GM19023 (cell line): ENCODE measurements at regions not wholly inside any gene's neighbourhood (a gene's known extent, or its start where the extent isn't known, plus 50 kb on each side); places are given as distances from the start of the nearest gene placed in this dataset.
"Not testable (repeated sequence)": the region's sequence is repeated elsewhere in the genome, so short reads cannot be mapped to it uniquely, and the experiment has no call there.

Experiments used
- ATAC-seq: cut with Tn5 transposase; IDR thresholded peaks from one replicate; pipeline ENCODE4 v1.9.1; 2021; ENCODE audit warnings: mild to moderate bottlenecking, moderate library complexity; ENCODE audit not compliant: unreplicated experiment

DNA sequence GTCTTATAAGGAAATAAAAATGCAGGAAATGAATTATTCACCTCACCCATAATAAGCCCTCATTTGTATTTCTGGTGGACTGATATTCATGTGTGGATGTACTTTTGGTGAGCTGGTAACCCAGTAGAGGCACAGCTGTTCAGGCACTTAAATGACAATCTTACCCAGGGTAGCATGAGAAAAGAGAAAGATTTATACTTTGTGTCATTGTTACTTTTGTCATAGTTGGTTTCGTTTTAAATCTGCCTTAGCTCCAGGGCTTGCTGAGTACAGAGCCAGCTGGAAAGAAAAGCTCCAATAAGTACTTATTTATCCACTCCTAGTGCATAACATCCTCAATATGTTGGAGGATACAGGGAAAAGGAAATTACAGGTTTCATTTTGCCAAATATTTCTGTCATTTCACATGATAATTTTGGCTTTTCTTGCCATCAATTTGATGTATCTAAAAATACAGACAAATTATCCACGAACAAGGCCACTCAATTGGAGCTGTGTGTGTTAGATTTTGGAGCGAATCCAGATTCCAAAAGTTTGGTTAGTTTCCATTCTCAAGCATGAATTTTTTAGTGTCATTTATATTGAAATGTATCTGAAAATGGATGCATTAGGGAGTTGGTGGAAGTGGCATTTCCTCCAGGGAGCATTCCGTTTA, 1276.1 kb upstream of the FAM98A start:
- no peak for ATAC-seq

DNA sequence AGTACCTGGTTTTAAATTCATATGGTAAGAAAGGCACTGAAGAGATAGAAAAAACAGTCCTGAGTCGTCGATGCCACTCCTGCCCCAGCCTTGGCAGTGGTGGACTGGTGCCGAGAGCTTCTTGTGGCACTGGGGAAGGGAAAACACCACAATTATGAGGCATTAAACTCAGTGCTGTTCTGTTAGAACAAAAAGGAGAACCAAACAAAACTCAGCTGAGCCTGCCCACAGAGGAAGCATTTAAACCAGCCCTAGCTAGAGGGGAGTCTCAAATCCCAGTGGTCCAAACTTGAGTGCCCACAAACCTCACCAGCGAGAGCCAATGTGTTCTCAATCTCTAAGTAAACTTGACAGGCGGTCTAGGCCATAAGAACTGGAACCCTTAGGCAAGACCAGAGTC, 1254.5 kb upstream of the FAM98A start:
- no peak for ATAC-seq

DNA sequence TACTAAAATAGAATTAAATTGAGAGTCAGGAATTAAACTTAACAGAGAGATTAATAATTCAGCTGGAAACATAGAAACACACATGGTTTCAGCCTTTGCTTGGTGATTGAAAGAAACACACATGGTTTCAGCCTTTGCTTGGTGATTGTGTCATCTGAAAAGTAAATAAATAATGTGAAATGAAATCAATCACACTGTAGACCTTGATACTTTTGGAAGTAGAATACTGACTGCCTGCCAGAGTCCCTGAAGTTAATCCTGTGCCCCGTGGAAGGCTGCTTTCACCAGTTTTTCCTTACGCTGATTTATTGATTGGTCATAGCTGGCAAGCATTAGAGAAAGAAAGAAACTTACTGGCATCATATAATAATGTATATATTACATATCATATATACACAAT, 1252.7 kb upstream of the FAM98A start:
- no peak for ATAC-seq

DNA sequence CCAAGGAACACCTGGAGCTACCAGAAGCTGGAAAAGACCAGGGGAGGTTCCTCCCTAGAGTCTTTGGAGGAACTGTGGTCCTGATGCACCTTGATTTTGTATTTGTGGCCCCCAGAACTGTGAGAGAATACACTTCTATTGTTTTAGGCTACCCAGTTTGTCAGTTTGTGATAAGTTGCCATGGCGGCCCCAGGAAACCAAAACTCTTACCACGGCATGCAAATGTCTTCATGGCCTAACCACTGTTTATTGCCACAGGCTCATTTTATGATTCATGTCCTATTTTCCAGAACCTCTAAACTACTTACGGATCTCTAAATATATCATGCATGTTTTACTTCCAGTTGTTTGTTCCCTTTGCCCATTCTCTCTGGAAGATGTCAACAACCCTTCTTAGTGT, 1250.7 kb upstream of the FAM98A start:
- ATAC-seq: no peak

DNA sequence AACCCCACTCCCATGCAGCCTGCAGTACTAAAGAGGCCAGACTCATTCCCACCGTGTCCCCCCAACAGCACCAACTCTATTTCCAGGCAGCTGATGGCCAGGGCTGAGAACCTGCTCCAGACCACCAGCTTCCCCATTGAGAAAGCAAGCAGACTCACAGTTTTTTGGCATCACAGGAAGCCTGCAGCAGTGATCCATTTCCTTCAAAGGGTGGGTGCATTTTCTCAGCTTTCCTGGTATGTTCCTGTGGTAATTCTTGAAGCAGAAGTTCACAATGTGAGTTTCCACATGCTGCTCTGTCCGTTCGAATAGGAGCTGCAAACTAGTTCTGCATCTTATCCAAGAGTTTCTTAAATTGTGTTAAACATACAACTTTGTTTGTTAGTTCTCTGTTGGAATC, 1249.6 kb upstream of the FAM98A start:
- no peak for ATAC-seq

DNA sequence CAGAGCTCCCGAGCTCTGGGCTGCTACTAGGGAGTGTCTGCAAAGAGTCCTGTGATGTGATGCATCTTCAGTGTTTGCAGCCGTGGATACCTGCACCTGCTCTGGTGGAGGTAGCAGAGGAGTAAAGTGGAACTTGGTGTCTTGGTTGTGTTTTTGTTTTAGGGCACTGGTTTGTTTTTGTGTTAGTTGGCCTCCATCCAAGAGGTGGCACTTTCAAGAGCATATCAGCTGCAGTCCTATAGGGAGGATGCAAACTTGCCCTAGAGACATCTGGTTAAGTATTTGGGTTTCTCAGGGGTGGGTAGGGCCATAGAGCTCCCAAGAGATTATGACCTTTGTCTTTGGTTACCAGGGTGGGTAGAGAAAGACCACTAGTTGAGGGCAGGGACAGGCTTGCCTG, 1249.0 kb upstream of the FAM98A start:
- ATAC-seq: no peak

DNA sequence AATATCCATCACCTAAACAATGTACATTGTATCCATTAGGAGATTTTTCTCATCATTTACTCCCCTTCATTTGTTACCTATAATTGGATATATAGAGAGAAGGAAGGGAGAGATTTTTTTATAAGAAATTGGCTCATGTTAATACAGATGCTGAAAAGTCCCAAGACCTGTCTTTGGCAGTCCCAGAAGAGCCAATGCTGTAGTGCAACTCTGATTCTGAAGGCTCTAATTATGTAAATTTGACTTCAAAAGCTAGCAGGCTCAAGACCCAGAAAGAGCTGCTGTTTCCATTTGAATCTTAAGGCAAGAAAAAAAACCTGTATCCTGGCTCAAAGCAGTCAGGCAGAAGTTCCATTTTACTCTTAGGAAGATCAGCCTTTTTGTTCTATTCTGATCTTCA, 1245.5 kb upstream of the FAM98A start:
- ATAC-seq: no peak

DNA sequence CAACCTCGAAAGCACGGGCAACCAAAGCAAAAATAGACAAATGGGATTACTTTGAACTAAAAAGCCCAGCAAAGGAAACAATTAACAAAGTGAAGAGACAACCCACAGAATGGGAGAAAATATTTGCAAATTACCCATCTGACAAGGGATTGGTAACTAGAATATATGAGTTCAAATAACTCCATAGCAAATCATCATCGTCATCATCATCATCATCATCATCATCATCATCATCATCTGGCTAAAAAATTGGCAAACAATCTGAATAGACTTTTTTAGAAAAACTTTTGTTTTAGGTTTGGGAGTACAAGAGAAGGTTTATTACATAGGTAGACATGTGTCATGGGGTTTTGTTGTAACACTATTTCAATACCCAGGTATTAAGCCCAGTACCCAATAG, 1239.3 kb upstream of the FAM98A start:
- no peak for ATAC-seq

DNA sequence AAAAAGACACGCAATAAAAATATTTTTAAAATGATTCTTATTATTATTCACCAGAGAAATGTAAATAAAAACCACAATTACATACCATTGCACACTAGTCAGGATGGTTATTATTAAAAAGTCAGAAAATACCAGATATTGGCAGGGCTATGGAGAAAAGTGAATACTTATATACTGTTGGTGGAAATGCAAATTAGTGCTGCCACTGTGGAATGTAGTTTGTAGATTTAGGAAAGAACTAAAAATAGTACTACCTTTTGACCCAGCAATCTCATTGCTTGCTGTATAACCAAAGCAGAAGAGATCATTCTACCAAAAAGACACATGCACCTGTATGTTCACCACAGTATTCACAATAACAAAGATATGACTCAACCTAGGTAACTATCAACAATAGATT, 1237.3 kb upstream of the FAM98A start:
- no peak for ATAC-seq

DNA sequence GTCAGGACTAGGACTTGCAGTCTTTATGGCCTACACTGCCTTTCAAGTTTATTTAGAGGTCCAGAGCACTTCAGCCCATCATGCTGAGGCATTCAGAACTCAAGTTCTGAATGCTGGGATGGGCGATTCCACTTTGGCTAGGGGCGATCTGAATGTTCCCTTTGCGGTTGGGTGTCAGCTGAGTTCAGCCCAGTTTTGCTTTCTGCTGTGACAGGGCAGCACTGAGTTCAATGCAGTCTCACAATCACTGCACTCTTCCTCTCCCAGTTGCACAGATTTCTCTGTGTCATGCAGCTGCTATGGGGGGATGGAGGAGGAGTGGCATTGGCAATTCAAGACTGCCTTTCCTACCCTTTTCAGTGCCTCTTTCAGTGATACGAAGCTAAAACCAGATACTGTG, 1232.0 kb upstream of the FAM98A start:
- ATAC-seq: no peak

DNA sequence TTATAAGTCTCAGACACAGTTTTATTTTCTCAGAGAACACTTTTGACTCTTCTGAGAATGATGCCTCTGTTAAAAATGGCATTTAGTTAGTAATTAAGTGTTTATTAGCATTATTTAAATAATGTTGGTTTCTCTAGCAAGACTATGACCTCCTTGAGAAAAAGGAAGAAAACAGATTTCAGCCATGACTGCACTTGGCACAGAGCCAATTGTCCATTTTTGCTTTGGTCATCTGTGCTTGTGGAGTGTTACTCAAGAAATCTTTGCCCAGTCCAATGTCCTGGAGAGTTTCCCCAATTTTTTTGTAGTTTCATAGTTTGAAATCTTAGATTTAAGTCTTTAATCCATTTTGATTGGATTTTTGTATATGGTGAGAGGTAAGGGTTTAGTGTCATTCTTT, 1229.4 kb upstream of the FAM98A start:
- no peak for ATAC-seq

DNA sequence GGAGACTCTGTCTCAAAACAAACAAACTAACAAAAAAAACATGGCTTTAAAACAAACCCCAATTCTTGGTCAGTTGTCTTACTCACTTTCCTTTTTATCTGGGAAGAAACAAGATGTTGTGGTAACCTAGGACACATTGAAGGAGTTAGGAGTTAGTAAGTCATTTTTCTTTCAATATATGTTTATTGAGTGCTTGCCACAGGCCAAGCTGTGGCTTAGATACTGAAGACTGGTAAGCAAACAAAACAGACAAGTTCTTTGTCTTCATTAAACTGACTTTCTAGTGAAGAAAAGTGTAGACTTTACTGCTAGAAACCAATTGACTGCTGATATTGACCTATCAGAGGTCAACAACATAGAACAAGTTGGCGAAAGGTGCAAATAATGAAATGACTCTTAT, 1228.3 kb upstream of the FAM98A start:
- ATAC-seq: no peak

DNA sequence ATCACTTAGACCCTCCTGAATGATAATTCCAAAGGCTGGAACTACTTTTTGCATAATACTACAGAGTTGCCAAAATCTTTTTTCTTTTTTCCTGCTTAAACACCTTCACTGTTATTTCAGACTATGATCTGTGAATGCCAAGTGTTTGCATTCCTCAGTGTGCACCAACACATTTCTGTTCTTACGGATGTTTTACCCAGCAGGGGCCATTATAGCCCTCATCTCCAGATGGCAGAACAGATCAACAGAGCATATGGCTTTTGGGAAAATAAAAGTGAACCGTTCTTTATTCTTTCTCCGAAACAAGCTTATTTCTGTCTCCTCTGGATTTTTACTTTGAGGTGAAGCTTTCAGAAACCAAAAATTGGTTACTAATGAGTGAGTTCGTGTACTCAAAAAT, 1226.6 kb upstream of the FAM98A start:
- ATAC-seq: no peak

DNA sequence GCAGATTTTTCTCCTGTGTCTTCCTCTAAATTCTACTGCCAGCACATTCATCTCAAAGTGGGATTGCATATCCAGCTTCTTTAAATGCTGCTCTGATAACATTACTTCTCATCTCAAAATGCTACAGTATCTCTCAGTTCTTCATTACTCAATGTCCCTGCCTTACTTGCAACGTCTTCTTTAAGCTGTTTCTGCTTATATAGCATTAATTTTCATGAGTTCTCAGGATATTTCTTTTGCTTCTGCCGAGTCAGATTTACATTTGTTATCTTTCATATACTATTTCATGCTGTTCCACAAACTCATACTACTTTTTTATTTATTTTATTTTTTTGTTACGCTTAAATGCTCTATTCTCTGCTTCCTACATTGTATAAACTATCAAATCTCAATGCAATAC, 1223.5 kb upstream of the FAM98A start:
- no peak for ATAC-seq

DNA sequence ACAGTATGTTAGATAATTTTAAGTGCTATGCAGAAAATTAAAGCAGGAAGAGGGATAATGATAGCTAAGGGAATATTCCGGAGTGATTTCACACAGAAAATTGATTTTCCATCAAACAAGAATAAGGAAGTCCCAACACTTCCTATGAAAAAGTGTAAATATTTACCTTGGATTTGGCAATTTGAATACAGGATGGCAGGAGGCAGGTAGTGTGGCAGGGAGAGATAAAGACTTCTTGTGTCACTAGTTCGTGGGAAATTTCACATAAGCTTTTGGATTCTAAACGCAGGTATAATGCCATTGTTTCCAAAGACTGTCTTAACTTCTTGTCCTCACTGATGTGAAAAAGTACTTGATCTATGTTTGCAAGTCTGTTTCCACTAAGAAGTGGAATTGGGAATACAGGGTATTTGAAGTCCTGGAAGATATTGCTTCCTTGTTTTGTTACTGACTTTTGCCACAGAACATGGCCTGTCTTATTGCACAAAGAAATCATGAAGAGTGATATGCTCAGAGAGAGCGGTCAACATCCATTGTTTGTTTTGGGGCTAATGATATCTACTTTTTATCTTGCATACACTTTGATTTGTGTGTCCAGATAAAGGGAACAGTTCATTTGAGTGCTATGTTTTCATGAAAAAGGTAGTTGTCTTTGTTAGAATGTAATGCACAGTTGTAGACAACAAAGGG, 1216.1 kb upstream of the FAM98A start:
- ATAC-seq: no peak

DNA sequence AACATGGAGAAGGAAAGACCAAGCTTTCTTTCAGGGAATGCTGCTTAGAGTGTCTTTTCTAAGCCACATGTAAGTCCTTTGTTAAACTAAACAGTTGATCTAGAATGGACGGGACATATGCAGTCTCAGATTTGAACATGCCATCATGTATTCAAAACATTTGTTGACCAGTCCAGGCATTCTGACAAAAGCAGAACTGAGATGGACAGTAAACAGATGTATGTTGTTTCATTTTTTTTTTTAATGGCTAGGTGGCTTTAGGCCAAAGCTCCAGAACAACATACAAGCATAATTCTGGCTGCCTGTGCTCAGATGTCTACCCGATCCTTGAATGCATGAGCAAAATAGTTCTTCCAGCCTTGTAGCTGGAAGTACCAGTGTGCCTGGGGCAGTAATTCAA, 1211.4 kb upstream of the FAM98A start:
- no peak for ATAC-seq

DNA sequence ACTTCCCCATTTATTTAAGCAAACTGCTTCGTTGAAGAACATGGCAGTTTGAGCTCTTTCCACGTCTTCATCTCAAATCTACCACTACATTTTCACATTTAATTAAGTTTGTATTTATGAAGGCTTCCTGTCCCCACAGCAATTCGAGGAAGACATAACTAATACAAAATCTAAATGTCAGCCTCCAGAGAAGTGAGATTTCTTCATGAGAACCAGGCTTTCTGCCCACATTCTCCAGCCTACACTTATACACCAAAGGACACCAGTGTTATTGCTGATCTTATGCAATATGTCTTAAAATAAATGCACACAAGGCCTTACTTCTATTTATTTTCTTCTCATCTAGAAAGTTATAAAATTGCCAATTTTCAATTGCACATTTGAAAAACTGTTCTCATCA, 1209.3 kb upstream of the FAM98A start:
- no peak for ATAC-seq

DNA sequence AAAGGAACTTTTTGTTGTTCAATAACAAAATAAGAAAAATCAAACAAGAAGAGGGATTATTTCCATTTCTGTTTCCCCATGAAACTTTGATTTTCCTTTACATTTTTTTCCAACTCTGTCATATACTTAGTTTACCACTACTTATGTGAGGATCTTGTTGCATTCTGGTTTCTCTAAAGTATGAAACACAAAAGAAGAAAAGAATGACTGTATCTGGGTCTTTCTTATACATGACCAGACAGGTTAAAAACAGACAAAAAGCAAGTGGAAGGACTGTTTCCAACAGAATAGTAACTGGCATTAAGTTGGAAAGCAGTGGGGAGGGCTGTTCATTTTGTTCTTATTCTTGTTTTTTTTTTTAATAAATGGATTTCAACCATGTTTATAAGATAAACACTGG, 1207.8 kb upstream of the FAM98A start:
- no peak for ATAC-seq

DNA sequence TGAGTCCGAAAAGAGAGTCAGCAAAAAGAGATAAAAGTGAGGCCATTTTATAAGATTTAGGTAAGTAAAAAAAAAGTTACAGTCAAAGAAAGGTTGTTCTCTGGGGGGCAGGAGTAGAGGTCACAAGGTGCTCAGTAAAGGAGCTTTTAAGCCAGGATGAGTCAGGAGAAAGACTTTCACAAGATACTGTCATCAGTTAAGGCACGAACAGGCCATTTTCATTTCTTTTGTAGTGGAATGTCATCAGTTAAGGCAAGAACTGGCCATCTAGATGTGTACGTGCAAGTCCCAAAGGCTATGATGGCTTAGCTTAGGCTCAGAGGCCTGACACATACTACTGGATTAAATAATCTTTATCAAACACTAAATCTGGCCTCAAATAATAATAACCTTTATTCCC, 1207.3 kb upstream of the FAM98A start:
- no peak for ATAC-seq

DNA sequence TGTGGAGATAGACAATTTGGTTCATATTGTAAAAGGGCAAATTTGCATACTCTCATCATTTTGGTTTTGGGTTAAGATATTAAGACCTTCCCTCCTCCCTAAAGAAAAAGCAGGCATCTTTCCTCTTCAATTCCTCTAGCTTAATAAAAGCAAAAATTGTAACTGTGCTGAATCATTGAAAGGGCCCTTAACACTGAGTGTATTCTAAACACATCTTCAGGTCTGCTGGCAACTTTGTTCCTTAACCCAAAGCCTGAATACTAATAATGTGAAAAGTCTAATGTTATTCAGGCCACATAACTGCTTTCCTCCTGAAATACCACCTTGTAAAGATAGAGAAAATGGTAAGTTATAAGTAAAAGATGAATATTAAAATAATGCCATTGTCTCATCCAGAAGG, 1200.5 kb upstream of the FAM98A start:
- no peak for ATAC-seq

DNA sequence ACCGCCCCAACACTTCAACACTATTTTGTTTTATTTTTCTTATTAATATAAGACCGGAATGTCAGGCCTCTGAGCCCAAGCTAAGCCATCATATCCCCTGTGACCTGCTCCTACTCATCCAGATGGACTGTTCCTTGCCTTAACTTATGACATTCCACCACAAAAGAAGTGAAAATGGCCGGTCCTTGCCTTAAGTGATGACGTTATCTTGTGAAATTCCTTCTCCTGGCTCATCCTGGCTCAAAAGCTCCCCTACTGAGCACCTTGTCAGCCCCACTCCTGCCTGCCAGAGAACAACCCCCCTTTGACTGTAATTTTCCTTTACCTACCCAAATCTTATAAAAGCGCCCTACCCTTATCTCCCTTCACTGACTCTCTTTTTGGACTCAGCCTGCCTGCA, 1196.5 kb upstream of the FAM98A start:
- ATAC-seq: not testable (repeated sequence)

DNA sequence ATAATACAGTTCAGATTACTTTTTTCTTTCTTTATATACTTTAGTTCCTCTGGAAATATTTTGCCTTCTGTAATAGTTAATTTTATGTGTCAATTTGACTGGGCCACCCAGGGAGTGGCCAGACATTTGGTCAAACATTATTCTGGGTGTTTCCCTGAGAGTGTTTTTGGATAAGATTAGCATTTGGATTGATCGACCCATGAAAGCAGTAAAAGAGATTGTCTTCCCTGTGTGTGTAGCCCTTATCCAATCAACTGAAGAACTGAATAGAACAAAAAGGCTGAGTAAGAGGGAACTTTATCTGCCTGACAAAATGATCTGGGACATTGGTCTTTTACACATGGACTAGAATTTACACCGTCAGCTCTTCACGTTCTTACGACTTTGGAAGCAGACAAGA, 1190.1 kb upstream of the FAM98A start:
- ATAC-seq: no peak

DNA sequence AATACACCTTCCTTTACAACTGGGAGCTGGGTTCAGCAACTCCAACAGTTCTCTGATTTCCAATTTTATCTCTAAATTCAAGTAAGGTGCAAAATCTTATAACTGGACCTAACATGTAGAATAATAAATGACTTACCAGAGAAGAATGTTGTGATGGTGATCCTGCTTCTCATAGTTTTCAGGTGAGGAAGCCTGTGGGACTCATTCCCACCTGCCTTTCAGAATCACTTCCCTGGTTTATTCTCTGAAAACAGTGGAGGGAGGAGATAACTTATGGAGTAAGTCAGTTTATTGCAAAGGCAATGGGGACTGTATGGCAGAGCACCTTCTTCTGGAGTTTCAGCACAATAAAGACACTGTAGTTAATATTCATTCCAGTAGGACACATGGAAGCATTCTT, 1188.2 kb upstream of the FAM98A start:
- no peak for ATAC-seq
